ENCODE measurements at regions not wholly inside any gene's neighbourhood (a gene's known extent, or its start where the extent isn't known, plus 50 kb on each side); places are given as distances from the start of the nearest gene placed in this dataset.

DNA sequence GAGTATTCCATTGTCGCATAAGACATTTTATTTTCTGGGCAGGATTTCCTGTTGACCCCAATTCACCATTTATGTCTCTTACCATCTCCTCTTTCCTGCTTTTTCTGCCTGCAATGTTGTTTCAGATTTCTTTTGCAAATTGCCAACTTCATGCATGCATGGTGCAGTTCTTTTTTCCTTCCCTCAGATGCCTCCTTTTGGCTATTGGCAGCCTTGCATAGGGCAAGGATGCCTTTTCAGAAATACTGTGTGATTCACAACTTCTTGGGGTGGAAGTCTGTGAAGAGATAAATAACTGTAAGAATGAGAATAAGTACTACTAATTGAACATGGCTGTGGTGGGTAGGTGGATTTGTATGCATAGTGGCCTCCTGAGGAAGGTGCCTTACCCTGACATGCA, 116.7 kb downstream of the SOX4 start:
- TF ChIP-seq POLR2AphosphoS5 (IDR thresholded peaks at IDR 0.05) (no peak), POLR2A (IDR thresholded peaks at IDR 0.05; ENCODE audit: low read depth) (no peak), EP300 (IDR thresholded peaks at IDR 0.05) (no peak)
- TF ChIP-seq, protein P1, sequence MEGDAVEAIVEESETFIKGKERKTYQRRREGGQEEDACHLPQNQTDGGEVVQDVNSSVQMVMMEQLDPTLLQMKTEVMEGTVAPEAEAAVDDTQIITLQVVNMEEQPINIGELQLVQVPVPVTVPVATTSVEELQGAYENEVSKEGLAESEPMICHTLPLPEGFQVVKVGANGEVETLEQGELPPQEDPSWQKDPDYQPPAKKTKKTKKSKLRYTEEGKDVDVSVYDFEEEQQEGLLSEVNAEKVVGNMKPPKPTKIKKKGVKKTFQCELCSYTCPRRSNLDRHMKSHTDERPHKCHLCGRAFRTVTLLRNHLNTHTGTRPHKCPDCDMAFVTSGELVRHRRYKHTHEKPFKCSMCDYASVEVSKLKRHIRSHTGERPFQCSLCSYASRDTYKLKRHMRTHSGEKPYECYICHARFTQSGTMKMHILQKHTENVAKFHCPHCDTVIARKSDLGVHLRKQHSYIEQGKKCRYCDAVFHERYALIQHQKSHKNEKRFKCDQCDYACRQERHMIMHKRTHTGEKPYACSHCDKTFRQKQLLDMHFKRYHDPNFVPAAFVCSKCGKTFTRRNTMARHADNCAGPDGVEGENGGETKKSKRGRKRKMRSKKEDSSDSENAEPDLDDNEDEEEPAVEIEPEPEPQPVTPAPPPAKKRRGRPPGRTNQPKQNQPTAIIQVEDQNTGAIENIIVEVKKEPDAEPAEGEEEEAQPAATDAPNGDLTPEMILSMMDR (IDR thresholded peaks at IDR 0.05): no peak

Data from esophagus muscularis mucosa (tissue), 4 donors.